ENCODE measurements at regions not wholly inside any gene's neighbourhood (a gene's known extent, or its start where the extent isn't known, plus 50 kb on each side); places are given as distances from the start of the nearest gene placed in this dataset.

DNA sequence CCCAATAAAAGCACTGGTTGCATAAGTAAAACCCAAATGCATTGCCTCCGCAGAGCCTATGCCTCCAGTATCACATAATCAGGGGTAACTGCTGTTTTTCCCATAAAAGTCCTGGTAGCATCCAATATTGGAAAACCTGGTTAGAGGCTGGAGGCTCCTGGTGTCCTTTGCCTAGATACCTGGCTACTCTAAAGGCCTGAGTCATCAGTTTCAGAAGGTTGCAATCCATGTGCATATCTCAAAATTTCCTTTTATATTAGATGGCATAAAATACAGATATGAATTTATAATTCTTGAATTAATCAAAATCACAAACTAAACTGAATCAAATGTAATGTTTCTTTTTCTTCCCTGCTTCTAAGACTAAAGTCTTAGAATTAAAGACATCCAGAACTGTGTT lies 164.2 kb upstream of the DCN start:
- Histone ChIP-seq H3K4me1 (peaks cover 0 to 18% (median 0%) of the 10 kb centered on the region in 3 donors), H3K4me3 (no peak overlapping the region), H3K36me3 (no peaks in the 10 kb centered on the region), H3K9me3 (no peaks in the 10 kb centered on the region), H3K27ac (no peak overlapping the region), H3K27me3 (no peaks in the 10 kb centered on the region)
- ATAC-seq: no peak
- TF ChIP-seq POLR2A (IDR thresholded peaks at IDR 0.05): no peak
- no peak for TF ChIP-seq CTCF (IDR thresholded peaks at IDR 0.05)
- no peak for TF ChIP-seq POLR2AphosphoS5 (IDR thresholded peaks at IDR 0.05)
- no peak for TF ChIP-seq EP300 (IDR thresholded peaks at IDR 0.05)
- 100% methylated on average over 1 of the region's 1 CpG for WGBS, 2 donors (ENCODE audit: low coverage in 1 of 2)

GRCh38 chr12:91344408-91344807 lies 161.8 kb upstream of the DCN start:
- ATAC-seq: no peak
- H3K36me3 ChIP-seq: no peaks in the 10 kb centered on the region
- H3K27me3 ChIP-seq: no peaks in the 10 kb centered on the region
- H3K27ac ChIP-seq: no peak overlapping the region
- no peak for TF ChIP-seq CTCF (IDR thresholded peaks at IDR 0.05)
- no peak for TF ChIP-seq POLR2A (IDR thresholded peaks at IDR 0.05)
- no peak for TF ChIP-seq EP300 (IDR thresholded peaks at IDR 0.05)
- no peak for TF ChIP-seq POLR2AphosphoS5 (IDR thresholded peaks at IDR 0.05)
- H3K9me3 ChIP-seq: no peaks in the 10 kb centered on the region
- peaks cover 0 to 18% (median 0%) of the 10 kb centered on the region in 3 donors for H3K4me1 ChIP-seq
- WGBS, 2 donors (ENCODE audit: low coverage in 1 of 2): 83 to 100% methylated on average over 1 to 2 of the region's 2 CpGs
- H3K4me3 ChIP-seq: no peak overlapping the region

GRCh38 chr12:91343010-91343409 lies 160.4 kb upstream of the DCN start:
- 71% methylated on average over 2 of the region's 2 CpGs; no CpG with 5 or more reads in 1 of the 2 donors for WGBS, 2 donors (ENCODE audit: low coverage in 1 of 2)
- Histone ChIP-seq H3K36me3 (no peaks in the 10 kb centered on the region), H3K27me3 (no peaks in the 10 kb centered on the region), H3K4me3 (no peak overlapping the region), H3K9me3 (no peaks in the 10 kb centered on the region), H3K27ac (no peak overlapping the region), H3K4me1 (peaks cover 0 to 13% (median 0%) of the 10 kb centered on the region in 3 donors)
- ATAC-seq: no peak
- TF ChIP-seq POLR2AphosphoS5 (IDR thresholded peaks at IDR 0.05) (no peak), POLR2A (IDR thresholded peaks at IDR 0.05) (no peak), CTCF (IDR thresholded peaks at IDR 0.05) (no peak), EP300 (IDR thresholded peaks at IDR 0.05) (no peak)

- Histone ChIP-seq H3K4me1 (no peaks in the 10 kb centered on the region), H3K27ac (no peak overlapping the region), H3K4me3 (no peak overlapping the region), H3K36me3 (no peaks in the 10 kb centered on the region), H3K9me3 (no peaks in the 10 kb centered on the region), H3K27me3 (no peaks in the 10 kb centered on the region)
- WGBS, 2 donors (ENCODE audit: low coverage in 1 of 2): 66 to 100% methylated on average over 1 to 2 of the region's 2 CpGs
- TF ChIP-seq EP300 (IDR thresholded peaks at IDR 0.05) (no peak), POLR2A (IDR thresholded peaks at IDR 0.05) (no peak), POLR2AphosphoS5 (IDR thresholded peaks at IDR 0.05) (no peak), CTCF (IDR thresholded peaks at IDR 0.05) (no peak)
- no peak for ATAC-seq
These were observed 156.5 kb upstream of the DCN start for GRCh38 chr12:91339106-91339505.

DNA sequence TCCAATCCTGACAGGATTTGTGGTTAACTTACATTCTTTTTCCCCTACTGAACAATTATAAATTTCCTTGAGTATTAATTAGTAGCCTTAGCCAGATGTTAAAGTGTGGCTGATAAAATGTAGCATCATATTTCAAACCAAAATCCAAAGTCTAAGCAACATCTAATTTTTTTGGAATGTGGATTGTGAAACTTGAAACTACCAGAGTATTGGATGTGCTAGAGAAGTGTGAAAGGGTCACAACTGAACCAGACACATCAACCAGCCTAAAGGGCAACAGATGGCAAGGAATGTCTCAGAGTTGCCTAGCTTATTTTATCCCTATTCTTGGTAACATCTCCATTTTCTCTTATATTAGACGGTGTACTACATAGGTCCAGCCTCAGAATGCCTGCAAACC lies 153.1 kb upstream of the DCN start:
- no peaks in the 10 kb centered on the region for H3K36me3 ChIP-seq
- TF ChIP-seq CTCF (IDR thresholded peaks at IDR 0.05) (no peak), EP300 (IDR thresholded peaks at IDR 0.05) (no peak), POLR2AphosphoS5 (IDR thresholded peaks at IDR 0.05) (no peak)
- no peak for ATAC-seq
- no peaks in the 10 kb centered on the region for H3K4me1 ChIP-seq
- H3K27ac ChIP-seq: no peak overlapping the region
- no peaks in the 10 kb centered on the region for H3K27me3 ChIP-seq
- WGBS, 2 donors (ENCODE audit: low coverage in 1 of 2): 93 to 100% methylated on average over 1 of the region's 1 CpG
- no peak overlapping the region for H3K4me3 ChIP-seq
- H3K9me3 ChIP-seq: no peaks in the 10 kb centered on the region
